ENCODE measurements at regions not wholly inside any gene's neighbourhood (a gene's known extent, or its start where the extent isn't known, plus 50 kb on each side); places are given as distances from the start of the nearest gene placed in this dataset.

- TF ChIP-seq ZNF274 (IDR thresholded peaks at IDR 0.05; ENCODE audit: low read depth, low read length) (no peak), POLR2A (IDR thresholded peaks at IDR 0.05; ENCODE audit: borderline replicate concordance, extremely low read depth, insufficient read depth, insufficient read length) (no peak), FOSL1 (IDR thresholded peaks at IDR 0.05; ENCODE audit: low read depth) (no peak)
- TF ChIP-seq, protein P1, sequence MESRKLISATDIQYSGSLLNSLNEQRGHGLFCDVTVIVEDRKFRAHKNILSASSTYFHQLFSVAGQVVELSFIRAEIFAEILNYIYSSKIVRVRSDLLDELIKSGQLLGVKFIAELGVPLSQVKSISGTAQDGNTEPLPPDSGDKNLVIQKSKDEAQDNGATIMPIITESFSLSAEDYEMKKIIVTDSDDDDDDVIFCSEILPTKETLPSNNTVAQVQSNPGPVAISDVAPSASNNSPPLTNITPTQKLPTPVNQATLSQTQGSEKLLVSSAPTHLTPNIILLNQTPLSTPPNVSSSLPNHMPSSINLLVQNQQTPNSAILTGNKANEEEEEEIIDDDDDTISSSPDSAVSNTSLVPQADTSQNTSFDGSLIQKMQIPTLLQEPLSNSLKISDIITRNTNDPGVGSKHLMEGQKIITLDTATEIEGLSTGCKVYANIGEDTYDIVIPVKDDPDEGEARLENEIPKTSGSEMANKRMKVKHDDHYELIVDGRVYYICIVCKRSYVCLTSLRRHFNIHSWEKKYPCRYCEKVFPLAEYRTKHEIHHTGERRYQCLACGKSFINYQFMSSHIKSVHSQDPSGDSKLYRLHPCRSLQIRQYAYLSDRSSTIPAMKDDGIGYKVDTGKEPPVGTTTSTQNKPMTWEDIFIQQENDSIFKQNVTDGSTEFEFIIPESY (IDR thresholded peaks at IDR 0.05; ENCODE audit: extremely low read depth, insufficient replicate concordance, low read length), result no peak
- TF ChIP-seq, protein P2, sequence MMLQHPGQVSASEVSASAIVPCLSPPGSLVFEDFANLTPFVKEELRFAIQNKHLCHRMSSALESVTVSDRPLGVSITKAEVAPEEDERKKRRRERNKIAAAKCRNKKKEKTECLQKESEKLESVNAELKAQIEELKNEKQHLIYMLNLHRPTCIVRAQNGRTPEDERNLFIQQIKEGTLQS (IDR thresholded peaks at IDR 0.05), result no peak
Observed at GRCh38 chr4:33512397-33512796, 2731.9 kb downstream of the ARAP2 start (continued).

- Histone ChIP-seq H3K79me2 (ENCODE audit: insufficient read depth, low read length) (no peaks in the 10 kb centered on the region), H3K36me3 (ENCODE audit: control insufficient read depth in 1 of 2, insufficient read depth in 2 of 2, low read length in 2 of 2) (no peaks in the 10 kb centered on the region), H2AFZ (ENCODE audit: low read depth, low read length, poor library complexity, severe bottlenecking) (no peak overlapping the region), H3K27me3 (ENCODE audit: insufficient read depth, low read length) (no peaks in the 10 kb centered on the region), H3K9me3 (ENCODE audit: control insufficient read depth in 1 of 2, insufficient read depth in 1 of 2, low read depth in 1 of 2, low read length in 2 of 2) (no peaks in the 10 kb centered on the region), H3K9ac (ENCODE audit: low read length) (no peak overlapping the region), H3K4me1 (ENCODE audit: control insufficient read depth in 1 of 2, insufficient read depth in 2 of 2, low read length in 2 of 2) (no peaks in the 10 kb centered on the region), H4K20me1 (ENCODE audit: insufficient read depth) (no peaks in the 10 kb centered on the region), H3K4me3 (replicated peaks in 1 of 2; ENCODE audit: low read depth in 1 of 2, low read length in 2 of 2) (no peak overlapping the region), H3K9me2 (ENCODE audit: insufficient read depth) (peaks cover 4% of the 10 kb centered on the region; the same call in 1 of the 2 replicates), H3K27ac (ENCODE audit: low read depth, low read length) (no peak overlapping the region), H3K4me2 (ENCODE audit: low read length) (no peak overlapping the region)
- BruUV-seq (replicated peaks), result no TSS peak
- CTCF ChIA-PET, result no interaction called here
- RAD21 ChIA-PET (ENCODE audit: low non-redundant PET in 1 of 2, low total read pairs in 2 of 2, uncharacterized antibody in 2 of 2, unreplicated experiment in 2 of 2), result no interaction called here
- POLR2A ChIA-PET, result no interaction called here
- DNase-seq (ENCODE audit: low read depth, low spot score) (no peak), ATAC-seq (no peak)
- TF ChIP-seq FOSL1 (IDR thresholded peaks at IDR 0.05; ENCODE audit: low read depth) (no peak), POLR2A (IDR thresholded peaks at IDR 0.05; ENCODE audit: borderline replicate concordance, extremely low read depth, insufficient read depth, insufficient read length) (no peak), CTCF (IDR thresholded peaks at IDR 0.05 in 2 of 3, conservative IDR thresholded peaks at IDR 0.05 in 1 of 3; ENCODE audit: borderline replicate concordance in 1 of 3, insufficient read depth in 1 of 3, low read depth in 2 of 3, low read length in 2 of 3) (no peak), EGR1 (IDR thresholded peaks at IDR 0.05; ENCODE audit: low read depth) (no peak), MAX (IDR thresholded peaks at IDR 0.05) (no peak), YY1 (IDR thresholded peaks at IDR 0.05; ENCODE audit: extremely low read depth, insufficient replicate concordance, low read depth, low read length) (no peak)
- intact Hi-C loops (cut with micrococcal nuclease), result no loop called here
Observed at GRCh38 chr4:33518856-33519255, 2725.5 kb downstream of the ARAP2 start.

Measured in HCT116 (cell line).